OCI-LY3 (cell line): ENCODE measurements at regions not wholly inside any gene's neighbourhood (a gene's known extent, or its start where the extent isn't known, plus 50 kb on each side); places are given as distances from the start of the nearest gene placed in this dataset.
"Not testable (repeated sequence)": the region's sequence is repeated elsewhere in the genome, so short reads cannot be mapped to it uniquely, and the experiment has no call there.

Experiments
- EZH2phosphoT487 ChIP-seq: fragments of 200-600 bp; shearing (Covaris generic); IDR thresholded peaks from 2 replicates; pipeline ENCODE4 v1.6.1; 2018; ENCODE audit warnings: antibody characterized with exemption, mixed run types, low read depth
- TF ChIP-seq, protein P1 (sequence below): fragments of 200-600, 300-600 bp; sonication (generic); IDR thresholded peaks from 2 replicates; pipeline ENCODE4 v1.5.1; 2014; ENCODE audit warnings: antibody characterized with exemption, low read length, low read depth

DNA sequence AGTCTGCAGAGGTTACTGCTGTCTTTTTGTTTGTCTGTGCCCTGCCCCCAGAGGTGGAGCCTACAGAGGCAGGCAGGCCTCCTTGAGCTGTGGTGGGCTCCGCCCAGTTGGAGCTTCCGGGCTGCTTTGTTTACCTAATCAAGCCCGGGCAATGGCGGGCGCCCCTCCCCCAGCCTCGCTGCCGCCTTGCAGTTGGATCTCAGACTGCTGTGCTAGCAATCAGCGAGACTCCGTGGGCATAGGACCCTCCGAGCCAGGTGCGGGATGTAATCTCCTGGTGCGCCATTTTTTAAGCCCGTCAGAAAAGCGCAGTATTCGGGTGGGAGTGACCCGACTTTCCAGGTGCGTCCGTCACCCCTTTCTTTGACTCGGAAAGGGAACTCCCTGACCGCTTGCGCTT is 141.5 kb upstream of the NTF3 start:
- TF ChIP-seq, protein P1, sequence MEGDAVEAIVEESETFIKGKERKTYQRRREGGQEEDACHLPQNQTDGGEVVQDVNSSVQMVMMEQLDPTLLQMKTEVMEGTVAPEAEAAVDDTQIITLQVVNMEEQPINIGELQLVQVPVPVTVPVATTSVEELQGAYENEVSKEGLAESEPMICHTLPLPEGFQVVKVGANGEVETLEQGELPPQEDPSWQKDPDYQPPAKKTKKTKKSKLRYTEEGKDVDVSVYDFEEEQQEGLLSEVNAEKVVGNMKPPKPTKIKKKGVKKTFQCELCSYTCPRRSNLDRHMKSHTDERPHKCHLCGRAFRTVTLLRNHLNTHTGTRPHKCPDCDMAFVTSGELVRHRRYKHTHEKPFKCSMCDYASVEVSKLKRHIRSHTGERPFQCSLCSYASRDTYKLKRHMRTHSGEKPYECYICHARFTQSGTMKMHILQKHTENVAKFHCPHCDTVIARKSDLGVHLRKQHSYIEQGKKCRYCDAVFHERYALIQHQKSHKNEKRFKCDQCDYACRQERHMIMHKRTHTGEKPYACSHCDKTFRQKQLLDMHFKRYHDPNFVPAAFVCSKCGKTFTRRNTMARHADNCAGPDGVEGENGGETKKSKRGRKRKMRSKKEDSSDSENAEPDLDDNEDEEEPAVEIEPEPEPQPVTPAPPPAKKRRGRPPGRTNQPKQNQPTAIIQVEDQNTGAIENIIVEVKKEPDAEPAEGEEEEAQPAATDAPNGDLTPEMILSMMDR: not testable (repeated sequence)
- TF ChIP-seq EZH2phosphoT487: not testable (repeated sequence)
